GF-D8 (cell line): ENCODE measurements at regions not wholly inside any gene's neighbourhood (a gene's known extent, or its start where the extent isn't known, plus 50 kb on each side); places are given as distances from the start of the nearest gene placed in this dataset.
"Not testable (repeated sequence)": the region's sequence is repeated elsewhere in the genome, so short reads cannot be mapped to it uniquely, and the experiment has no call there.

Source experiments
- DNase-seq: peaks from one replicate; lab custom pipeline; 2025; lab: John Stamatoyannopoulos, UW

- DNase-seq: no peak
These were observed 672.7 kb downstream of the ZEB2 start for GRCh38 chr2:143847257-143847656.

DNA sequence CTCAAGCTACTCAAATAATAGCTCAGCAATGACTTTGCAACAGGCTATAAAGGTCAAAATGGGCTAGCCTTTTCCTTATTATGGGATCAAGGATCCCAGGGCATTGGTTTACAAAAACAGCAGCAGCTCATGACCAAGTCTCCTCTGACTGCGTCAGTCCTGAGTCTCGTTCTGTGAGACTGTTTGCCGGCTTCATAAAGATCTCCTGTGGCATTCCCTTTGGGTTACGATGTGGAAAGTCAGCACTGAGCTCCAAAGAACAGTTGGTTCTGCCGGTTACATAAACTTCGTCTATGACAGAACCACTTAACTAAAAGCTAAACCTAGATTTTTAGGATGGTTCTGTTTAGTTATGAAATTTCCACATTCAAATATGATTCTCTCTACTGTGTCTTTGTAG, 674.9 kb downstream of the ZEB2 start:
- no peak for DNase-seq

GRCh38 chr2:143843686-143844085, 676.2 kb downstream of the ZEB2 start:
- no peak for DNase-seq

GRCh38 chr2:143842836-143843235, 677.1 kb downstream of the ZEB2 start:
- DNase-seq: no peak

DNA sequence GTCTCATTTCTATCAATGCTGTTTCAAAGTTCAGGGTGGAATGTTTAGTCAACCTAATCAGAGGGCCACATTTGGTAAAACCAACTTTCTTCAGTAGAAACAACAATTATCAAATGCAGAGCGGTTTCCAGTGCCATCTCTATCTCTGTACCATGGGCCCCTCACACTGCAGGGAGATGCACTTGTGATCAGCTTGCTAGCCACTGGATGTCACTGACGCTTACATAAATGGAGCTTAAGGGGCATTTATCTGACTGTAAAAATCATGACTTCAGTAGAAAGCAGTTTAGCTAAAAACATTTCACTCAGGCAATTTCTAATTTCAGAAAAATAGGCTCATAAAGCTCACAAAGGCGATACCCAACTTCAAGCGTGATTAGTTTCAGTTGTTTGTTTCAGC, 678.0 kb downstream of the ZEB2 start:
- DNase-seq: no peak

DNA sequence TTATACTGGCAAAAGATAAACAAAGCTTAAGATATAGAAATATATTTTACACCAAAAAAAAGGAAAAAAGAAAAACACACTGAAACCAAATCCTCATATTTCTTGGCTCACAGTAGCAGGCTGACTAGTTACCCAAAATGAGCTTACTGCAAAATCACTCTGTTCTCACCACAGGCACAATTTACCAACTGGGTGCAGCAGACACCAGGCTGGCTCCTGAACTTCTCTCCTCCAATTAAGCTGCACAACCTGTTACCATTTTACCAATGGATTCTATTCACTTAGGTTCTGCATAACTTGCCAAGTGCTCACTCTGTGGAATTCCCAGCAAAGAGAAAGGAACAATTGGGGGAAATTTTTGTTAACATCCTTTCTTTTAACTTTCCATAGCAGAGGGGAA, 679.3 kb downstream of the ZEB2 start:
- DNase-seq: no peak

DNA sequence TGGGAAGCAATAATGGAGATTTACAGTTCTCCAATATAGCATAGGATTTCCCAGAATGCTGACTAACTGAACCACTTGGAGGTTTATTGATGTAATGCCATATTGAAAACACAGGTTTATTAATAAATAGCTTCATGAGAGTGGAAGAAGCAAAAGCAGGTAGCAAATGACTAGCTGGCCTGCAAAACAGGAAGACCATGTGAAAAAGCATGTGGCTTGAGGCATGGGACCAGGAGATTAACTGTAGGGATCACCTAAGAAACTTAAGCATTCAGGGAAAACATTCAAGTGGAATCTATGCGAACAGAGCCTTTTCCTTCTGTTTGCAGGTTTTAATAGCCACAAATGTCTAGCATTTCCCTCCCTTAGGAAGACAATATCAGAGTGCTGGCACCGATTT, 679.7 kb downstream of the ZEB2 start:
- DNase-seq: no peak

- no peak for DNase-seq
These were observed 680.5 kb downstream of the ZEB2 start for GRCh38 chr2:143839456-143839855.

DNA sequence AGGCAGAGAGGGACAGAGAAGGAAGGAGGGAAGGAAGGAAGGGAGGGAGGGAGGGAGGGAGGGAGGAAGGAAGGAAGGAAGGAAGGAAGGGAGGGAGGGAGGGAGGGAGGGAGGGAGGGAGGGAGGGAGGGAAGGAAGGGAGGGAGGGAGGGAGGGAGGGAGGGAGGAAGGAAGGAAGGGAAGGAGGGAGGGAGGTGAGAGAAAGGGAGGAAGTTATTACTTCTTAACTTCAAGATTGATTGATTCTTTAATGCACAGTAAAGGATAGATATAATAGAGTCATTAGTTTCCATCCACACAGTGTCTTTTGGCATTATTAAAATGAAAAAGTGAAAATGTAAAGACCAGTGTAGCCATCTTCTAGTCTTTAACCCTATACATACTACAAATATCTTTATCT, 682.9 kb downstream of the ZEB2 start:
- DNase-seq: not testable (repeated sequence)

DNA sequence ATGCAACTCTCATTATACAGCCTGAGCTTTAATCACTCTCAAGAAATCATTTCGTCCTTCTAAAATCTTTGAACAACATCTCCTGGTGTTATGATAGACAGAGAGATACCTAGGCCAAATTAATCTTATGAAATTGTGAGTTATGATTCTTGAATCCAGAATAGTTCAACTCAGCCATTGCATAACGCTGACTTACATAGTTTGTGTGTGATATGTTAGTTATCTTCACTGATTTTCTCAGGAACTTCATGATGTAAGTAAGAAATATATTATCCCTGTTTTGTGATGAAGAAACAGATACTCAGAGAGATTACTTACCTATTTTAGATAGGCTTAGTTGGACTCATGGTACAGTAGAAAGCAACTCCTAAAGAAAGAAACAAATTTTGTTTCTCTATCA, 684.4 kb downstream of the ZEB2 start:
- DNase-seq: no peak

- DNase-seq: no peak
These were observed 686.8 kb downstream of the ZEB2 start for GRCh38 chr2:143833015-143833660.

GRCh38 chr2:143830476-143830875, 689.4 kb downstream of the ZEB2 start:
- no peak for DNase-seq

DNA sequence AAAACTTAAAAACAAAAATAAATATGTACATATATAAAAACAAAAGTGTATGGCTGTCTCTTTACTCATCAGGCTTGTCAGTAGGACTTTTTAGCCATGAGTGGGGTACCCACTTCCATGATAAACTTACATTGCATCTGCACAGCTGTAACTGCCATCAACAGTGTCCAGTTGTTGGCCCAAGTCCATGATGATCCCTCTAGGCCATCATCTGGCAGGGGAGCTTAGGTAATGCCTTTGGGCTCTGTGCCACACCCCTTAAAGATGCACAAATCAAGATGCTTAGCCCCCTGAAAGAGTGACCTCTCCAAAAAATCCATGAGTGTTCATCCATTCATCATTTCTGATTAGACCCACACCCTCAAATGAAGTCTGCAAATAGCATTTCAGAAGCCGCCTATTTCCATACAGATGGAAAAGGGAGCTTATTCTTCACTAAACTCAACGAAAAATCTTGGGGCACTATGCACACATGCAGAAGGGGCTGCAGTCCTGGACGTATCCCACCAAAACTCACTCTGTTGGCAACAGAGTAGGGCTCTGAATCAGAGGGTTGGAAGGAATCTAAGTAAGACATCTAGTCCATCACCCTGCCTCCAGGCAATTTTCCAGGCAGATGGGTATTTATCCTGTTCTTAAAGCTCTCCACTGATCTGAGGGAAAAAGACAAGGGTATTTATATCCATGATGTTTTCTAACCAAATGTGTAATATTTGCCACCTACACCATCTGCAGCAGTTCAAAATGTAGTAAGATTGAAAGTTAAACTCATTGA, 691.0 kb downstream of the ZEB2 start:
- no peak for DNase-seq

DNA sequence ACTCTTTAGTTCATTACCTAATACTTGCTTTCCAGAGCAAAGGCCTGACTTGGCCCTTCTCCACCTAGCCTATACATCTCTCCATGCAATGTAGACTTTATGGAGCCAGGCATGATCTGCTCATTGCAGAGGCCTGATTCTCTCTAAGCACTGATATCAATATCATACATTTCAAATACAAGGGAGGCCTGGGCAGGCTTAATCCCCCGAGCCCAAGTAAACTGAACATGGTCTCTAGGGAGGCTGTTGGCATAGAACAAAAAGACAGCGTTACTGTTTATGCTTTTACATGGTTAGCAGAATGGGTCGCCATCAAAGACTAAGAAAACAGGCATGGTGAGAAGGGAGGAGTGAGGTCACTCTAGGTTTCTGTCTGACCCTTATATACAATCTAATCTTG, 695.1 kb downstream of the ZEB2 start:
- DNase-seq: no peak

GRCh38 chr2:143823876-143824275, 694.7 kb downstream of the ARHGAP15 start:
- no peak for DNase-seq

DNA sequence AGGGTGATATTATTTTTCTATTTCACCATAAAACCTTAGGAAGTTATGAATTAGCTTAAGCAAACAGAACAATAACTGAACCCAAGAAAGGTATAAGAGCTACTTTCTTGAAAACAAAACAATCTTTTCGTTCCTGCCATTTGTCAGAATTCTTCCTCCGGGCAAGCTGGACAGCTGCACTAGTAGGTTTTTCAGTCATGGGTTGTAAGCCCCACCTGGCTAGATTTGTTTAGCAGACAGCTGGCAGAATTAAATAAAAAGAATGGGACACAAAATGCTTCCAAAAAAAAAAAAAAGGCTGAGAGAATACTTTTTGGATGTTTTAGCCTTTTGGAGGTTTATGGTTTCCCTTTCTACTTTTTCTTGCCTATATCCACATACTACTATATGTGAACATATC, 694.1 kb downstream of the ARHGAP15 start:
- DNase-seq: no peak

DNA sequence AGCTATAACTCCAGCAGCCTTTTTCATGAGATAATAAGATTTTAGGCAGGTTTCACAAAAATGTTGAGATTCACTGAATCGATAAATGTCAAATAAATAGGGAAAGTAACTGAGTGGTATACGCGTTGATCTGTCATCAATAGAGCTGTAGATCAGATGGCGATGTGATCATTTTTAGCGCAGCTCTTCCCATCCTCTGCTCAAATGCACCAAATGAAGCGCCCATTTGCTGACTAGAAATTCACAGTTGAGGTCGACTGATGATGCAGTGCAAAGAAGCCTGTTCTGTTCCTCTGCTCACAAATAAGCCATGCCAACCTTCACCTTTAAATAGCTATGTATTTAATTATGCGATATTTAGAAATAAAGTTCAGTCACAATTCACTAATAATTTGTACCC, 693.5 kb downstream of the ARHGAP15 start:
- no peak for DNase-seq

DNA sequence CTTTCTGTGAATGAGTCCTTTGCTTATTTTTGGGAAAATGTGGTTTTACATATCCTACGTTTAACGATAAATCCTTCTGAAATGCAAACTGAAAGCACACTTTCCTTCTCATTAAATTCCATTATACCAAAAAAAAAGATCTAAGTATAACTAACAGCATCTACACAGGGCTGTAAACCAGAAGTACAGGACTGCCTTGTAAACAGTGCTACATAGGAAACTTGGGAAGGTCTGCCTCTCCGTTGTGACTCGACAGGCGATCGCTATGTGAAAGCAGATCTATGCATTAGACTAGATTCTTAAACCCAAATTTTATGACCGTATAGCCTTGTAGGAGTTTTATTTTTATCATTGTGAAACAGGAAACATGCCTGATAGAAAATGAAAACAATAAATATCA, 690.5 kb downstream of the ARHGAP15 start:
- DNase-seq: no peak

GRCh38 chr2:143819190-143819735, 690.0 kb downstream of the ARHGAP15 start:
- no peak for DNase-seq
